Neural cell (in vitro differentiated cells): ENCODE measurements at regions not wholly inside any gene's neighbourhood (a gene's known extent, or its start where the extent isn't known, plus 50 kb on each side); places are given as distances from the start of the nearest gene placed in this dataset.

ENCODE experiments used
- H2AFZ ChIP-seq: fragments of 200-600, 300-800 bp; sonication (generic), shearing (Covaris generic); 2 replicates; pipeline ENCODE4 v1.6.0; 2014; ENCODE audit warnings: low read depth, mild to moderate bottlenecking, antibody characterized with exemption, low read length, moderate library complexity
- H3F3A ChIP-seq: fragments of 200-600 bp; shearing (Covaris generic); 2 replicates; pipeline ENCODE4 v1.6.1; 2016; ENCODE audit warnings: mild to moderate bottlenecking, moderate library complexity, mixed read lengths, antibody characterized with exemption, low read length; ENCODE audit not compliant: insufficient read depth, poor library complexity, severe bottlenecking
- H3K27ac ChIP-seq: fragments of 200-600, 300-800 bp; sonication (generic), shearing (Covaris generic); 2 replicates; pipeline ENCODE4 v1.5.1; 2014; ENCODE audit warnings: mild to moderate bottlenecking, low read length, moderate library complexity
- H3K27me3 ChIP-seq: fragments of 300-800, 200-600 bp; sonication (generic), shearing (Covaris generic); 2 replicates; pipeline ENCODE4 v1.6.0; 2014; ENCODE audit warnings: mild to moderate bottlenecking, low read depth, low read length, moderate library complexity; ENCODE audit not compliant: insufficient read depth
- H3K36me3 ChIP-seq: fragments of 300-800, 200-600 bp; sonication (generic), shearing (Covaris generic); 2 replicates; pipeline ENCODE4 v1.5.1; 2014; ENCODE audit warnings: mild to moderate bottlenecking, antibody characterized with exemption, low read length, moderate library complexity; ENCODE audit not compliant: insufficient read depth
- H3K4me2 ChIP-seq: fragments of 300-800, 200-600 bp; sonication (generic), shearing (Covaris generic); 2 replicates; pipeline ENCODE4 v1.6.0; 2014; ENCODE audit warnings: mild to moderate bottlenecking, low read length
- H3K4me3 ChIP-seq: fragments of 300-800, 200-600 bp; sonication (generic), shearing (Covaris generic); 2 replicates; pipeline ENCODE4 v1.5.1; 2014; ENCODE audit warnings: mild to moderate bottlenecking, low read length, moderate library complexity
- H3K79me2 ChIP-seq: fragments of 200-600 bp; shearing (Covaris generic); replicated peaks from 2 replicates; pipeline ENCODE4 v1.6.0; 2014; ENCODE audit warnings: mild to moderate bottlenecking, low read length, moderate library complexity; ENCODE audit not compliant: insufficient read depth
- H3K9ac ChIP-seq: fragments of 300-800, 200-600 bp; sonication (generic), shearing (Covaris generic); 2 replicates; pipeline ENCODE4 v1.6.1; 2016; ENCODE audit warnings: mild to moderate bottlenecking, low read length, mixed read lengths
- H3K9me2 ChIP-seq: fragments of 200-600 bp; shearing (Covaris generic); 2 replicates; pipeline ENCODE4 v1.6.1; 2016; ENCODE audit warnings: mild to moderate bottlenecking, low read length, mixed read lengths; ENCODE audit not compliant: insufficient read depth
- H3K9me3 ChIP-seq: fragments of 200-600, 300-800 bp; sonication (generic), shearing (Covaris generic); 2 replicates; pipeline ENCODE4 v1.6.1; 2016; ENCODE audit warnings: mild to moderate bottlenecking, mixed run types, low read length, moderate library complexity, mixed read lengths
- H4K20me1 ChIP-seq: fragments of 200-600 bp; shearing (Covaris generic); 2 replicates; pipeline ENCODE4 v1.6.1; 2016; ENCODE audit warnings: mild to moderate bottlenecking, mixed run types; ENCODE audit not compliant: insufficient read depth
- CTCF ChIP-seq: fragments of 450-650 bp; IDR thresholded peaks from 2 replicates; pipeline ENCODE4 v1.5.1; 2014; ENCODE audit warnings: antibody characterized with exemption, mild to moderate bottlenecking, moderate library complexity; ENCODE audit not compliant: poor library complexity, severe bottlenecking
- EP300 ChIP-seq: fragments of 450-650 bp; conservative IDR thresholded peaks from 2 replicates; pipeline ENCODE4 v1.6.1; 2014; ENCODE audit warnings: antibody characterized with exemption, mild to moderate bottlenecking, moderate library complexity; ENCODE audit not compliant: poor library complexity, severe bottlenecking
- EZH2 ChIP-seq: fragments of 200-600, 300-800 bp; shearing (Covaris generic), sonication (generic); IDR thresholded peaks from 2 replicates; pipeline ENCODE4 v1.6.1; 2014; ENCODE audit warnings: antibody characterized with exemption, low read length, borderline replicate concordance, mild to moderate bottlenecking; ENCODE audit not compliant: insufficient read depth, poor library complexity, severe bottlenecking
- MXI1 ChIP-seq: fragments of 450-650 bp; conservative IDR thresholded peaks from 2 replicates; pipeline ENCODE4 v1.6.1; 2014; ENCODE audit warnings: antibody characterized with exemption, mild to moderate bottlenecking; ENCODE audit not compliant: poor library complexity, severe bottlenecking
- POLR2AphosphoS5 ChIP-seq: IDR thresholded peaks from 2 replicates; pipeline ENCODE4 v1.6.1; 2012
- RAD21 ChIP-seq: fragments of 450-650 bp; conservative IDR thresholded peaks from 2 replicates; pipeline ENCODE4 v1.6.1; 2014; ENCODE audit warnings: antibody characterized with exemption, mild to moderate bottlenecking, moderate library complexity
- REST ChIP-seq: IDR thresholded peaks from 2 replicates; pipeline ENCODE4 v1.6.1; 2012; ENCODE audit warnings: borderline replicate concordance
- SMC3 ChIP-seq: fragments of 450-650 bp; conservative IDR thresholded peaks from 2 replicates; pipeline ENCODE4 v1.6.1; 2014; ENCODE audit warnings: antibody characterized with exemption, mild to moderate bottlenecking, moderate library complexity; ENCODE audit not compliant: poor library complexity
- TAF1 ChIP-seq: IDR thresholded peaks from 2 replicates; pipeline ENCODE4 v1.6.1; 2012; ENCODE audit warnings: low read depth

DNA sequence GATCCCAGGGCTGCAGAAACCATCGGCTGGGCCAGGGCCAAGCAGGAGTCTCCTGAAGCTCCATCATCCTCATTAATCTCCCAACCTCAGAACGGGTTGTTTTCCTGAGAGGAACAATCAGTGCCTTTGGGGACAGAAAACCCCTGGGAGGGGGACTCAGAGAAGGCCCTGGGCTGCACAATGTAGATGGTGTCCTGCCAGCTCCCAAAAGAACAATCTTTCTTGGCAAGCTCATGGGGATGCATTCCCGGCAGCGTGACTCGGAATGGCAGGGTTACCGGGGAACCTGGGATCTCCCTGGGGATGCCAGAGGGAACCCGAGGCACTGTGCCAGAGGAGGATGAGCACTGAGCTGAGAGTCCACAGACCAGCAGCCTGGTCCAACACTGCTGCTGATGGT is 72.1 kb upstream of the ATP2B2 start:
- no peak overlapping the region for H2AFZ ChIP-seq
- no peaks in the 10 kb centered on the region for H4K20me1 ChIP-seq
- no peaks in the 10 kb centered on the region for H3F3A ChIP-seq
- no peak overlapping the region for H3K4me2 ChIP-seq
- H3K27me3 ChIP-seq = no peaks in the 10 kb centered on the region
- no peaks in the 10 kb centered on the region for H3K36me3 ChIP-seq
- TF ChIP-seq POLR2AphosphoS5 (no peak), EZH2 (no peak), EP300 (no peak), TAF1 (no peak), REST (no peak)
- no peak overlapping the region for H3K27ac ChIP-seq
- no peaks in the 10 kb centered on the region for H3K9me3 ChIP-seq
- H3K9me2 ChIP-seq = no peaks in the 10 kb centered on the region
- H3K79me2 ChIP-seq = no peaks in the 10 kb centered on the region
- H3K4me3 ChIP-seq = no peak overlapping the region
- H3K9ac ChIP-seq = no peak overlapping the region

GRCh38 chr3:10580426-10580825 is 75.0 kb upstream of the ATP2B2 start:
- H2AFZ ChIP-seq = no peak overlapping the region
- H3K9ac ChIP-seq = no peak overlapping the region
- no peaks in the 10 kb centered on the region for H3K27me3 ChIP-seq
- H3K4me2 ChIP-seq = no peak overlapping the region
- no peak overlapping the region for H3K27ac ChIP-seq
- H3K4me3 ChIP-seq = no peak overlapping the region
- H4K20me1 ChIP-seq = no peaks in the 10 kb centered on the region
- no peaks in the 10 kb centered on the region for H3K9me2 ChIP-seq
- H3K36me3 ChIP-seq = no peaks in the 10 kb centered on the region
- H3F3A ChIP-seq = no peaks in the 10 kb centered on the region
- no peaks in the 10 kb centered on the region for H3K9me3 ChIP-seq
- no peak for TF ChIP-seq POLR2AphosphoS5
- TF ChIP-seq CTCF = no peak
- TF ChIP-seq RAD21 = no peak
- TF ChIP-seq EZH2 = no peak
- no peak for TF ChIP-seq TAF1
- TF ChIP-seq MXI1 = no peak
- TF ChIP-seq SMC3 = no peak
- no peaks in the 10 kb centered on the region for H3K79me2 ChIP-seq

DNA sequence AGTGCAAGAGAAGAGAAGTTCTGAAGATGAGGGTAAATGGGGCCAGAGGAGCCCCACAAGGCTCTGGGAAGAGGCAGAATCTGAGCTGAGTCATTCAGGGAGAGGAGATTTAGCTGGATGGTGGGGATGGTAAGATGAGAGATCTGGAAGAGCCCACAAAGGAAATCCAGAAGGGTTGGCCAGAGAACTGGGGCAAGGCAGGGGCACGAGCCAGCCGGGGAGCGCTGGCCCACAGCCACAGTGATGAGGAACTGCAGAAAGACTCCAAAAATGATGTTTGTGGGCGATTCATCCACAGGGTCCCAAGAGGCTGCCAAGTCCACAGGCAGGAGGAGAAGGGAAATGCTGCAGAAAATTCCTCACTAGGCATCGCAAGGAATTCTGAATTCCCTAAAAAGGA is 75.9 kb upstream of the ATP2B2 start:
- Histone ChIP-seq H3K27me3 (no peaks in the 10 kb centered on the region), H3K9ac (no peak overlapping the region), H3F3A (no peaks in the 10 kb centered on the region), H3K79me2 (no peaks in the 10 kb centered on the region), H3K4me2 (no peak overlapping the region), H3K4me3 (no peak overlapping the region), H3K27ac (no peak overlapping the region), H4K20me1 (no peaks in the 10 kb centered on the region), H2AFZ (no peak overlapping the region), H3K9me3 (no peaks in the 10 kb centered on the region), H3K9me2 (no peaks in the 10 kb centered on the region), H3K36me3 (no peaks in the 10 kb centered on the region)
- TF ChIP-seq POLR2AphosphoS5 (no peak), RAD21 (no peak), SMC3 (no peak), TAF1 (no peak), EP300 (no peak), MXI1 (no peak), CTCF (no peak), EZH2 (no peak), REST (no peak)
